Left colon (tissue), 2 donors: ENCODE measurements at regions not wholly inside any gene's neighbourhood (a gene's known extent, or its start where the extent isn't known, plus 50 kb on each side); places are given as distances from the start of the nearest gene placed in this dataset.
"Not testable (repeated sequence)": the region's sequence is repeated elsewhere in the genome, so short reads cannot be mapped to it uniquely, and the experiment has no call there.

Source experiments
- ATAC-seq: fragments of 200-7000 bp; cut with Tn5 transposase; one replicate; pipeline ENCODE4 v1.9.1; 2020; ENCODE audit warnings: mild to moderate bottlenecking, moderate library complexity
- DNase-seq, 2 donors: peaks; one replicate each; pipeline ENCODE4 v3.0.0-alpha.2; 2020
- intact Hi-C, 2 donors: fragments of 100-400 bp; cut with DNase I in 1 of 2; cut with micrococcal nuclease in 1 of 2; formaldehyde crosslinking; loops; one replicate each; pipeline versions ENCODE4 v1.11.2 to v1.14.0; 2022; cut with DNase I, micrococcal nuclease
- donor health status: DM: no; HTN: no; CAD: no.
- donor health status: DM: yes; HTN: yes; CAD: no.

DNA sequence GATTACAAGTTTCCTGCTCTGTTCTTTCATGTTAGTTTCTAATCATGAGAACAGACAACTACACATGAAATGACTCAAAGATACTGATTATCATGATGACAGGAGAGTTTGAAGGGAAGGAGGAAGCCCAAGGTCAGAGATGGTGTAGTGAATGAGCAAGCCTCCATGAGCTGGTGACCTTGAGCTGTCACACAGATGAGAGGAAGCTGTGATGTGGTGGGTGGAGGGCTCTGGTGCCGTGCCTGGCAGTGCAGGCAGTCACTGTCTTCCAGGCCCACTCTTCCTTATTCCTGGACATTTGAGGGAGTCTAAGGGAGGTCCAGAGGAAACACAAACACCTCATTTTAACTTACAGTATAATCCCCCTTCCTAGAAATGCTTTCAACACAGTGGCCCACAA lies 133.4 kb upstream of the ROPN1 start:
- DNase-seq (no peak), ATAC-seq (no peak)
- intact Hi-C loops, result no loop called here

DNA sequence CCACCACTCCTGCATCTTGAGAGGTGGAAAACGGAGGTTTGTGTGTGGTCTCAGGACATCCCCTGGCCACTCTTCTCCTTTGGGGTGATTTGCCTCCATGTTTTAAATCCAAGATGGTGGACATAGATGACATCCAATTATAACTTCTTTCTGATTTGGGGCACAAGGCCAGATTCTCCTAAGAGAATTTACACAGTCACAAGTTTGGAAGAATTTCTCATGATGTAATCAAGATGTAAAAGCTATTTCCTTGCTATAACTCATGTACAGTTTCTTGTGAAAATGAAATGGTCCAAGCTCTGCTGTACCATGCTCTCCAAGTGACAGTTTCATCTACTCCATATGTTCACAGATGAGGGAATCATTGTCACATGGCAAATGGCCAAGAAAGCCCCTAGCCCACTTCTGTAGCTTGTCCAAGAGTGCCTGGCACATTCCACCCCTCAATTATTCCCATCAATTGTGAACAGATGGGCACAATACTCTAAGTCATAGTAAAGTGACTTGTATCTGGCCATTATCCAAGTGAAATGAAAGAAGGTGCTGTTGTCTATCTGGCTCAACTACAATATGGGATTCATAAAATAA lies 134.6 kb upstream of the ROPN1 start:
- no peak for ATAC-seq
- DNase-seq, result no peak
- intact Hi-C loops, result no loop called here

DNA sequence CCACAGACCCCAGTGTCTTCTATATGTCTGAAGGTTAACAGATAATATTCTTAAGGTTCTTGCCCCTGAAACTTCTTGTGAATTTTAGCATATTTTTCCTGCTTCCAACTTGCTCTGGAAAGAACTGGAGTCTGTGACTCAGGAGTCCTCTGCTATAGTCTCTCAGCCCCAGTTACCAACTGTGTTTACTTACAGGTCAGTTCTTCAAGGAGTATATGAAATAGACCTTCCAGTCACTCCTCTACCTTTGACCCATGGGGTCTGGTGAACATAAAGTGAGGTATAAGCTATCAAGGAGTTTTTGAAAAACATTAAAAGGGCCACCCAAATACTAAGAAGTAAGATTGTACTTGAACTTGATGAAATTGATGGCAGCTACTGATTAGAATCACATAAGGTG lies 139.2 kb upstream of the ROPN1 start:
- ATAC-seq (no peak), DNase-seq (no peak)
- intact Hi-C loops, result no loop called here

DNA sequence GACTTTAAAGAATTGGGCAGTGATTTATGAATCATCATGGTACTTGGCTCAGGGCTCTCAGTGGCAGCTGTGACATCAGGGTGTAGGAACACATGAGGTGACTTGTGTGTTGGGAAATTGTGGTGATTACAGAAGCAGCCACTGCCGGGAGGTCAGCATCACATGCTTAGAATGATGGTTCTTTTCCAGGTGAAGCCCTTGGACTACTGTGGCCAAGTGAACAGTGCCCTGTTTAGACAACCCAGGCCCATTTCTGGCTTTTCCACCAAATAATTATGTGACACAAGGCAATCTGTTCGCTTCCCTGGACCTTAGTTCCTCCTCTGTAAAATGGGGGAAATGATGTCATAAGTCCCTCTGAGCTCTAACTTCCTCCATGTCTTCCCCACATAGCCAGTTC lies 139.7 kb upstream of the ROPN1 start:
- intact Hi-C loops, result no loop called here
- ATAC-seq (no peak), DNase-seq (no peak)

DNA sequence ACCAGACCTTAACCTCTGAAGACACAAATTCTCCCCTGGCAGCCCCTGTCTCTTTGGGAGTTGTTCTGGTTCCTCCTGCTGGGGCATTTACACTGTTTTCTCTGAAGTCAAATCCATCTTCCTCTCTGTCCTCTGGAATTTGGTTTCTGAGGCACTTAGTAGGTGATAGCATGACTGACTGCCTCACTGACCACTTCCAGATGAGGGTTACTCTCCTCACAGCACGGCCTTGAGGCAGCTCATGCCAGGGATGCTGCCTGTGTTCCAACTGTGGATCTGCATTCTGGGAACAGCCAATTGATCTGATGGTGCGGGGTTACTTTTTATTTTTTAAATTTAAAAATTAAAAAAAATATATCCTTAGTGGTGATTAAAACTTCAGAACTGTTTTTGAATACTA lies 140.9 kb upstream of the ROPN1 start:
- intact Hi-C loops, result no loop called here

DNA sequence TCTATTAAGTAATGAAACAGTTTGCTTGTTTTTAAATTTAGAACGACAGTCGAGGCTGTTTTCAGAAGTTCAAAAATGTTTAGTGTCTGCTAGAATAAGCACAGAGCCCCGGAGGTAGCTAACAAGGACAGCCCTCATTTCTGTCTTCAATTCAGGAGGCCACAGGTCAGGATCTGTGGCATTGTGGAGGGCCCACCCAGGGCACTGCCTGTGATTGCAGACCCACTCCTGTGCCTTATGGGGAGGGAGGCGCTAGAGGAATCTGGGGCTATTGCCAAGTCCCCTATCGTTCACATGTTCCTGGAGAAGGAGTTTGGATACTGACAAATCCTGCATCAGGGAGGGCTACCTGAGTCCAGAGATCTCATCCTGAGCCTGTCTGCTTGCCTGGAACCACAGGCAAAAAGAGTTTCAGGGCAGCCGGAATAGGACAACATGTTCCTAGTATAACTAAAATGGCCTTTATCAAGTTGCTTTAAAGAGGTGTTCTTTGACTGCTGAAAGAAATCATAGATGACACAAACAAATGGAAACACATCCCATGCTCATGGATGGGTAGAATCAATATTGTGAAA lies 141.5 kb upstream of the ROPN1 start:
- no peak for ATAC-seq
- no peak for DNase-seq
- intact Hi-C loops, result no loop called here

More for the DNA sequence above, 140.9 kb upstream of the ROPN1 start:
- ATAC-seq (no peak), DNase-seq (no peak)

DNA sequence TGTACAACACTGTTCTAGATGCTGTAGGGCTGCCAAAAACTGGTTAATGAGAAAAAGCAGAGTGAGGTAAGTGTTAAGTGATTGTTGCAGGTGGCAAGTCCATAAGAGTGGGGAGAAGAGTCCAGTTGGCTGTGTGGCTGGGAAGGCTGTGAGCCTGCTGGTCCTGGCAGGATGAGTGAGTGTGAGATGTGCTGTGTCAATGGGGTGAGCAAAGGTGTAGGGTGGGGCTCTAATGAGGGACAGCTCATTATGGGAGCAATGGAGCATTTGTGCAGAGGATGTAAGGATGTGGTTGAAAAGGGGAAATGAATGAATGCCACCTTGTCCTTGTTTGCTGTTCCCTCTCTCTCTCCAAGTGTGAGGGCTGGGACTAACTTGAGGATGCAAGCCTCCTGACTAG lies 145.3 kb upstream of the ROPN1 start:
- ATAC-seq, result no peak
- intact Hi-C loops, result no loop called here
- no peak for DNase-seq

DNA sequence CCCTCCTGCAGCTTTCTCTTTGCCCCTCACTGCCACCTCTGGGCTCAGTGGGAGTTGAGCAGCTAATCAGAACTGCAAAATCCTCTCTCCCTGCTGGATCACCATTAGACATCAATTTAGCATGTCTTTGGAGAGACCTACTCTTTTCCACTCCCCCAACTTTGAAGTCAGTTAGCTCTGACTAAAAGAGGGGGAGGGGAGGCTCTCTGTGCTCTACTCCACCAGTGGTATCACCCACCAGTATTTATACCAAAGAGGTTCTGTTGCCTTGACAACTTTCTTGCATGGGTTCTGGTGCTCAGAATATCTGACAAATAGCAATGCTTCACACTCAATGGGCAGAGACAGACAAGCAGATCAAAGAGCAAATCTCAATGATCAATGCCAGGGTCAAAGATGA lies 146.2 kb upstream of the ROPN1 start:
- no peak for ATAC-seq
- intact Hi-C loops, result no loop called here

DNA sequence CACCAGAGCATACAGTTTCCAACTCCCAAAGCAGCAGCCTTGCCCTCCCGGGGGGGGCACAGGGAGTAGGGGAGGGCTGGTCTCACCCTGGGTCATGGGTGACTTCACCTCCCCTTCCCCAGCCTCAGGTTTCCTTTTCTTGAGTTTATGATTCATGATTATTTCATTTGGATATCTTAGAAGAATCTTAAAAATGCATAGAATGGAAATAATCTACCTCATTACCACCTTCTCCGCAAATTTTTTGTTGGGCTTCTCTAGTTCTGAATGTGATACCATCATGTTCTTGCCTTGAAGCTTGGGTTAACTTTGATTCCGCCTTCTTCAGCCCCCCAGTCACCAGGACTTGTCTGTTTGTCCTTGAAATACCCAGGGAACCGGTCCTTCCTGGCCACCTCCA lies 148.8 kb upstream of the ROPN1 start:
- intact Hi-C loops, result no loop called here
- ATAC-seq, result no peak
- no peak for DNase-seq

More for the DNA sequence above, 146.2 kb upstream of the ROPN1 start:
- DNase-seq, result no peak

DNA sequence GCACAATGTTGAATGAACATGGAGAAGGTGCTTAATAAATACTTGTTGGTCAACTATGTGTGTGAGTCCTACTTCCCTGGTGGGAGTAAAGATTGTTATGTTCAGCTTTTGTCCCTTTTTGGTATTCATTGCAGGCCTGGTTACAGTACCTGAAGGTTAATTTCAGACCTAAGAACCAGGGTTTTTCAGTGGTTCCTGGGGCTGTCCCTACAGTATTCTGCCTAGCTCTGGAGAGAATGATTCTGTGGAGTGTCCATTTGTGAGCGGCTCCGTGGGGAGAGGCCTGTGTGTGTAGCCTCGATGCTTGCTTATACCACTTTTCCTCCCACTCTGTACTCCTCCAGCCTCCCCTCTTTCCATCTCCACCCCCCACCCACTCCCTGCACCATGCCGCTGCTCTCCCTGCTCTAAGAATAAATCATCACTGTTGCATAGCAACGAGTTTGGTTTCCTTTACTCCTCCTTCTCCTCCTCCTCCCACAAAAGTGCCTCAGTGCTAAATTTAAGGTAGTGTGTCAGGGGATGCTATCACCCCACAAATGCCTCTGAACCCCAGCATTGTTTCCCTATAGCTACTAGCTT lies 150.6 kb upstream of the ROPN1 start:
- intact Hi-C loops, result no loop called here
- DNase-seq (no peak), ATAC-seq (no peak)

DNA sequence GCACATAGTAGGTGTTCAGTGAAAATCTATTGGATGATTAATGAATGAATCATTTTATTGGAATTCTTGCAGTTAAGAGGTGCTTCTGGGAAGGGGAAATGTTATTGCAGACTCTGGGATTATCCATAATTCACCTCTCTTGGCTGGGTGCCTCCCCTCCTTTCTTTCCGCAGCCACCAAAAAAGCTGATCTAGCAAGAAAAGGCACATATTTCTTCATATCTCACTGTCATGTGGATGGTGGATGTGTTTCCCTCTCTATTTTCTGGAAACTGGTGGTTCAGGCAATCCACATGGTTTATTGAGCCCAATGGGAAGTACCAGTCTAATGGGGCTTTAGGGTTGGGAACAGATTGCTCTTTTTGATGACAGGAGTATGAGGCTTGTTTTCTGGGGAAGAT lies 151.1 kb upstream of the ROPN1 start:
- intact Hi-C loops, result no loop called here
- ATAC-seq (no peak), DNase-seq (no peak)

DNA sequence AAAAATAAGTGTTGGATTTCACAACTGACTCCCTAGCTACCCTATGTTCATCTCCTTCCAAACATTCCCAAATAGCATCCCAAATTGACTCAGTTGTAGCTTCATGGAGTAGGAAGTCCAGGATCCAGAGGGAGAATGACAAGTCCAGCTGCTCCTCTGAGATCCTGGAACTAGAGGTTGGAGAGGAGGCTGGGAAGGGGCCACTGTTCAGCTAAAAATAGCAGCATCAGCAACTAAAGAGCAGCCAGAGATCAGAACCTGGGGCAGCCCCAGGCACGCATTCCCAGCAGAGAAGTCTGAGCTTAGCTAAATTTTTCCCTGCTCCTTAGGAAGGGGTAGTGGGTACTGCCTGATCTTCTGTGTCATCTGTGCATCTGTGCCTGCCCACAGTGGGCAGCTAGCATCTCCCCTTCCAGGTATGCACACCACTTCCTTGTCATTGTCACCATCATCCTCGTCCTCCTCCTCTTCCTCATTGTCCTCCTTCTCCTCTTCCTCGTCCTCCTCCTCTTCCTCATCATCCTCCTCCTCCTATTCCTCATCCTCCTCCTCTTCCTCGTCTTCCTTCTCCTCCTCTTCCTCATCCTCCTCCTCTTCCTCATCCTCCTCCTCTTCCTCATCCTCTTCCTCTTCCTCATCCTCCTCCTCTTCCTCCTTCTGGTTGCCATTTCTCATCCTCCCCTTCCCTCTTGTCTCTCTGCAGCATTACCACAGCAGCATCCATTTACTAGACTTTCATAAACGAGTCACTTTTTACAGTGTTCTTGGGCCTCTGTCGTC lies 152.3 kb upstream of the ROPN1 start:
- DNase-seq (no peak), ATAC-seq (no peak)
- intact Hi-C loops, result no loop called here

DNA sequence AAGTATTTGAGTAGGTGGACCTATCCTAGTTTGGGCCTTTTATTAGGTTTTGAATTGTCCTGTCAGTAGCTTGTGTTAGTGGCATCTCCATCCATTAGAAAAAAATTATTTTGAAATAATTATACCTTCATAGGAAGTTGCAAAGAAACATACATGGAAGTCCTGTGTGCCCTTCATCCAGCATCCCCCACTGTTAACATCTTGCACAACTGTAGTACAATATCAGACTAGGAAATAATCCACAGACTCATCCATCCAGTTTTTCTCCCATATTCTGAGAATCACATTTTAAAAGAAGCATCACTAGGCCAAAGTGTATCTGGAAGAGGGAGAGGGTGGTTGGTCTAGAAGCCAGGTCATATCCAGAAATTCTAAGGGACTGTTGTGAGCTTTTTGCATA lies 155.5 kb upstream of the ROPN1 start:
- ATAC-seq (no peak), DNase-seq (no peak)
- intact Hi-C loops, result no loop called here

DNA sequence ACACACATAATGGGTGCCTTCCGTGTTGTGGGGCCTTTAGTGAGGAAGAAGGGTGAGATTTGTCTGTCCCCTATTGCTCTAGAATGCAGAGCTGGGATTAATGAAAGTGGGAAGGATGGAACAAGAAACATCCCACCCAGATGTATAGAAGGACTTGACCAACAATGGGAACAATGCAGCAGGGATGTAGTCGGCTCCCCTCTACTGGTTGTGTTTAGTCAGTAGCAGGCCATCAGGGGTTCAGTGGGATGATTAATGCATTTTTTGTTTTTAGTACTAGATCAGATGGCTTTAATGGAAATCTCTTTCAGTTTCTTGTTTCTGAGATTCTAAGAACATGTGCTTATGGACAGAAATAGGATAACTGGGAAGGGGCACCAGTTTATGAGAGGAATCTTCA lies 156.0 kb upstream of the ROPN1 start:
- no peak for ATAC-seq
- no peak for DNase-seq
- intact Hi-C loops, result no loop called here

DNA sequence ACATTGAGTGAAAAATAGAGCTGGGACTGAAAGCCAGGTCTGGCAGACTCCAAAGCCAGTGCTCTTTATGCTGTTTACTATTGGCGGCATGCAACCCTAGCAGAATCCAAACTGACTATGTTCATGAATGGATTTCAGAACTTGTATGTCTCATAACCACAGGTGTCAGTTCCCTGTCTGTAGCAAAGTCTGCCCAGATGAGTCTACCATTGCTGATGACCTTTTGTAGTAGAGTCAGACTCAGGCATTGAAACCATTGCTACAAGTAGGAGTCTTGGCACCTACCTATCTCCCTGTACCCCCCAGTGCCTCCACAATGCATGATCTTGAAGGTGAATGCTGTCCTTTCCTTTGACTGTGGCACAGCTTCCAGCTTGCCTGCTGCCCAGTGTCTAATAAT lies 157.2 kb upstream of the ROPN1 start:
- DNase-seq (no peak), ATAC-seq (no peak)
- intact Hi-C loops, result no loop called here

DNA sequence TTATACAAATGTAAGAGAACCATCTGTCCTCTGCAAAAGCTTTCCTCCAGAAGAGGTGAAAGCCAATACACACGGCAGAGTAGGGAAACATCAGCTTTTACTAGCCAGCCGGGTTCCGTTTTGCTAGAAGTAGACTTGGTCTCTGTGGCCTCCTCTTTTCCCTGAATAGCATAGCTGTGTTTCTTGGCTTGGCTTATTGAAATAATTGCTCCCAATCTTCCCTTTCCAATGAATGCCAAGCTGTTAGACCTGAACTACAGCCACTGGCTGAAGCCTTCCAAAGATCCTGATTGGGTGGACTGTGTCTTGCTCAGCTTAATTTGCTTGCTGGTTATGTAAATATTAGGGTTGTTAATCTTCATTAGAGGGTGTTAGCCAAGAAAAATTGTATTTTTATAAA lies 157.8 kb upstream of the ROPN1 start:
- ATAC-seq (no peak), DNase-seq (no peak)
- intact Hi-C loops, result no loop called here

DNA sequence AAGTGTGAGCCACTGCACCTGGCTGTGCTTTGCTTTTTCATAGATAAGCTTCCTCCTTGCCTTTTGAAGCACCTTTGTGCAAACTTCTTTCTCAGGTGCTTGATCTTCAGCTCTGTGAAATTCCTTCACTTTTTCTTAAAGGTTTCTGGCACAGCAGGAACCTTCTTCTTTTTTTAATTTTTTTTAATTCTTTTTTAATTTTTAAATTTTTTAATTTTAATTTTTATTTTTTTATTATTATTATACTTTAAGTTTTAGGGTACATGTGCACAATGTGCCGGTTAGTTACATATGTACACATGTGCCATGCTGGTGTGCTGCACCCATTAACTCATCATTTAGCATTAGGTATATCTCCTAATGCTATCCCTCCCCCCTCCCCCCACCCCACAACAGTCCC lies 161.0 kb upstream of the ROPN1 start:
- ATAC-seq, intact Hi-C loops, DNase-seq: not testable (repeated sequence)

DNA sequence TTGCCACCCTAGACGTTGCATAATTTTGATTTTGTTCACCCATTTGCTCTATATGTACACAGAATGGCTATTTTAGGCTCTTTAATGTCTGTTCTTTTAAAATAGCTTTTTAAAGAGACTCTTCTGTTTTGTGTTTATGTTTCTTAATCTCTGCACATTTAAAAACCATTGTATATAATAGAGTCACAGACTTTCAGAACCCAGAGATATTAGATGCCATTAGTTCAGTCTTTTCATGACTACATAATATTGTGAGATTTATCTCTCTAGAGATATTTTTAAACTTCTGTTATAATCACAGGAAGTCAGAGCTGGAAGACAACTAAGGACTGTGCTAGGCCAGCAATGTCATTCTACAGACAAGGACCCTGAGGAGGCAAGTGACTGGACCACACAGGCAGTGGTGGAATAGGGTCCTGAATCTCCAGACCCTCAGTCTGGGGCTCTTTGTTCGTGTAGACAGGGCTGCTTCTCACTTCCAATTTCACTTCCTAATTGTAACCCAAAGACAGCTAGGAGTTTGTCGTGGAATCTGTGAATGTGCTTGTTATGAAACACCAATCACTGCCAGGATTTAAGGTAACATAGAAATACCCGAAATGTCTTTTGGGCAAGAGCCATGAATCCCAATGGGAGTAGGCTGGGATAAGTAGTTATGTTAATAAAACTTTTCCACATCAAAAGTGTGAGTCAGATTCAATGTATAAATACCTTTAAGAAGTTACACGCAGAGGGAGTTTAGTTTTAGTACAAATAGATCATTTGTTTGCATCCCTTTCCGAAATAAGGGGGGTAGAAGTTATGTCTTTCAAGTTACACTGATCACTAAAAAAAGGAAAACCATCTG lies 165.2 kb upstream of the ROPN1 start:
- ATAC-seq (no peak), DNase-seq (no peak)
- intact Hi-C loops, result no loop called here

DNA sequence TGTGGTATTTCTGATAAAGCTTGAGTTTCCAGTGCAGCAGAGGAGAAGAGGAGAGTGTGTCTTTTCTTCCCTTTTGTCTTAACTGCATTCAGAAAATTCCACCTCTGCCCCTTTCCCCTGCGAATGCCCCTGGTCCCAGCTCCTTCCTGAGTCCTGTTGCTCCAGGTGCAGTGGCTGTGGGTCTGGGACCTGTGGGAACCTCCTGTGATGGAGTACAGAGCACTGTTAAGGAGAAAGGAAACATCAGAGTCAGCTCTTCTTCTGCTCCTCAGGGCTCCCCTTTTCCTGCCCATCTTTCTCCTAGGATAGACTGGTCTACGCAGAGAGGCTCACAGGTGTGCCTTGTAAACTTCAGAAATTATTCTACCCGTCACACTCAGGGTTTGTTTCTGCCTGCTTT lies 165.8 kb upstream of the ROPN1 start:
- ATAC-seq (no peak), DNase-seq (no peak)
- intact Hi-C loops, result no loop called here
